Activated CD8-positive, alpha-beta memory T cell treated with anti-CD3 and anti-CD28 coated beads, Interleukin-2, amount 10 ng/mL, durations not matched to agents 7 days and 5 days (primary cell): ENCODE measurements at regions not wholly inside any gene's neighbourhood (a gene's known extent, or its start where the extent isn't known, plus 50 kb on each side); places are given as distances from the start of the nearest gene placed in this dataset.
"Not testable (repeated sequence)": the region's sequence is repeated elsewhere in the genome, so short reads cannot be mapped to it uniquely, and the experiment has no call there.

Experiments used
- ATAC-seq: fragments of 150-1000 bp; cut with Tn5 transposase; one replicate; pipeline ENCODE4 v1.10.0; 2021; ENCODE audit warnings: moderate library complexity
- CTCF ChIA-PET: fragments of 350-600 bp; sonication (Branson Sonifier 250); formaldehyde crosslinking; loops from one replicate; lab custom pipeline; 2021; ENCODE audit warnings: antibody characterized with exemption; lab: Charles Lee
- DNase-seq: peaks from one replicate; pipeline ENCODE4 v3.0.0-alpha.2; 2020
- H3K27ac Mint-ChIP-seq: one replicate; pipeline ENCODE4 v1.8.0; 2021; ENCODE audit warnings: mild to moderate bottlenecking, mixed read lengths
- H3K27me3 Mint-ChIP-seq: one replicate; pipeline ENCODE4 v1.8.0; 2021; ENCODE audit warnings: mixed read lengths
- H3K36me3 Mint-ChIP-seq: one replicate; pipeline ENCODE4 v1.8.0; 2021; ENCODE audit warnings: mild to moderate bottlenecking, mixed read lengths
- H3K4me1 Mint-ChIP-seq: one replicate; pipeline ENCODE4 v1.8.0; 2021; ENCODE audit warnings: mixed read lengths
- H3K4me3 Mint-ChIP-seq: one replicate; pipeline ENCODE4 v1.8.0; 2021; ENCODE audit warnings: mild to moderate bottlenecking, moderate library complexity, mixed read lengths
- H3K9me3 Mint-ChIP-seq: one replicate; pipeline ENCODE4 v1.8.0; 2022; ENCODE audit warnings: low read depth, mixed read lengths

- H3K27ac Mint-ChIP-seq, H3K27me3 Mint-ChIP-seq, ATAC-seq, H3K36me3 Mint-ChIP-seq, H3K4me1 Mint-ChIP-seq, DNase-seq, H3K4me3 Mint-ChIP-seq, CTCF ChIA-PET, H3K9me3 Mint-ChIP-seq: not testable (repeated sequence)
These were observed 73.3 kb upstream of the CRYM start for GRCh38 chr16:21351433-21351832.

GRCh38 chr16:21350851-21351250 lies 72.8 kb upstream of the CRYM start:
- H3K36me3 Mint-ChIP-seq, H3K4me1 Mint-ChIP-seq, ATAC-seq, H3K27me3 Mint-ChIP-seq, H3K4me3 Mint-ChIP-seq, CTCF ChIA-PET, H3K27ac Mint-ChIP-seq, H3K9me3 Mint-ChIP-seq, DNase-seq: not testable (repeated sequence)

GRCh38 chr16:21349336-21349735 lies 71.2 kb upstream of the CRYM start:
- H3K9me3 Mint-ChIP-seq, H3K4me3 Mint-ChIP-seq, DNase-seq, H3K27ac Mint-ChIP-seq, CTCF ChIA-PET, H3K27me3 Mint-ChIP-seq, H3K4me1 Mint-ChIP-seq, H3K36me3 Mint-ChIP-seq, ATAC-seq: not testable (repeated sequence)

GRCh38 chr16:21348815-21349214 lies 70.7 kb upstream of the CRYM start:
- H3K4me3 Mint-ChIP-seq, H3K36me3 Mint-ChIP-seq, H3K27ac Mint-ChIP-seq, CTCF ChIA-PET, H3K9me3 Mint-ChIP-seq, ATAC-seq, H3K27me3 Mint-ChIP-seq, DNase-seq, H3K4me1 Mint-ChIP-seq: not testable (repeated sequence)

- H3K27me3 Mint-ChIP-seq, H3K27ac Mint-ChIP-seq, H3K4me1 Mint-ChIP-seq, H3K9me3 Mint-ChIP-seq, H3K36me3 Mint-ChIP-seq, ATAC-seq, CTCF ChIA-PET, DNase-seq, H3K4me3 Mint-ChIP-seq: not testable (repeated sequence)
These were observed 69.4 kb upstream of the CRYM start for GRCh38 chr16:21347538-21347937.

DNA sequence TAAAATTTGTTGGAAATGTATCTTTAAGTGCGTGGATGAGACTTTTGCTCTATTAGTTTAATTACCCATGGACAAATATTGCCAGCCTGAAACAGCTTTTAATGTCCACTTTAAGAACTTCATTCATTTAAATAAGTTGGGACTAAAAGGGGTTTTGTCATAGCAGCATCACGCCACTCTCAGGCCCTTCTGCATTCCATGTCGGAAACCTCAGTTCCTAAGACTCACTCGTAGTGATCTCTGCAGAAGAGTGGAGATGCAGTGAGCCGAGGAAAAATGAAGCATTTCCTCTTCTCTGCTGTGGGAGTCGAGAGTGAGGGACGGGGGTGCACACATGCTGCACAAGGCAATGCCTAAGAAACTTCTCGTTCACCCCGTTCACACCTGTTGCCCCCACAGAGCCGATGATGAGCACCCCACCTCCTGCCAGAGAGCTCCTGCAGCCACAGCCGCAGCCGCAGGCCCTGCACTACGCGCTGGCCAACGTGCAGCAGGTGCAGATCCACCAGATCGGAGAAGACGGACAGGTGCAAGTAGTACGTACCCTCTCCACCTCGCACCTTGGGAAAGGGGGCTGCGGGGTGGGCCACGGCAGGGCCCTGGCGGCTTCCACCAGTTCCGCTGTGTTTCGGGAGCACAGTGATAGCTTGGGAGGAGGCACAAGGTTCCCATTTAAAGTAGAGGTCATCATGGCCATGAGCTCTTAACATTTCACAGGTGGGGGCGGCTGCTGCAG lies 68.8 kb upstream of the CRYM start:
- CTCF ChIA-PET, H3K4me1 Mint-ChIP-seq, DNase-seq, H3K27me3 Mint-ChIP-seq, H3K27ac Mint-ChIP-seq, H3K4me3 Mint-ChIP-seq, H3K9me3 Mint-ChIP-seq, H3K36me3 Mint-ChIP-seq, ATAC-seq: not testable (repeated sequence)

GRCh38 chr16:21344361-21344912 lies 66.3 kb upstream of the CRYM start:
- H3K36me3 Mint-ChIP-seq, H3K27me3 Mint-ChIP-seq, H3K4me3 Mint-ChIP-seq, DNase-seq, H3K9me3 Mint-ChIP-seq, ATAC-seq, CTCF ChIA-PET, H3K4me1 Mint-ChIP-seq, H3K27ac Mint-ChIP-seq: not testable (repeated sequence)

DNA sequence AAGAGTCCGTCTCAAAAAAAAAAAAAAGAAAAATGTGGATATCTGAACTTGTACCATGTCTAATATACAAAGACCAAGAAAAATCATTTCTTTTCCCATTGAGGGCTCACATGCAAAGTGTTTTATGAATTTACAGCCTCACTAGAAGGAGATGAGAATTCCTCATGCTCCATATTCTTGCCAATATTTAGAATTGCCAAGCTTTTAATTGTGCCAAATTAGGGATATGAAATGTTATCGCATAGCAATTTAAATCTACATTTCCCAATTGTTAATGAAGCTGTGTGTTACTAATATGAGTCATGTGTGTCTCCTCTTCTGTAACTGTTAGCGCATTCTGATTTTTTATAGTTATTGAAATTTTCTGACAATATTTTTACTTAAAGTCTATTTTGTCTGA lies 63.0 kb upstream of the CRYM start:
- H3K27ac Mint-ChIP-seq, result no peak overlapping the region

GRCh38 chr16:21339941-21340340 lies 61.9 kb upstream of the CRYM start:
- Mint-ChIP-seq H3K9me3 (no peaks in the 10 kb centered on the region), H3K27me3 (peaks cover 39% of the 10 kb centered on the region), H3K36me3 (no peaks in the 10 kb centered on the region), H3K4me1 (peaks cover 6% of the 10 kb centered on the region), H3K4me3 (no peak overlapping the region), H3K27ac (no peak overlapping the region)
- CTCF ChIA-PET, result no interaction called here
- ATAC-seq (no peak), DNase-seq (no peak)

More for the DNA sequence above, 63.0 kb upstream of the CRYM start:
- Mint-ChIP-seq H3K9me3 (no peaks in the 10 kb centered on the region), H3K36me3 (no peaks in the 10 kb centered on the region), H3K4me1 (peaks cover 6% of the 10 kb centered on the region), H3K27me3 (peaks cover 29% of the 10 kb centered on the region), H3K4me3 (no peak overlapping the region)
- DNase-seq (no peak), ATAC-seq (no peak)
- CTCF ChIA-PET, result no interaction called here

DNA sequence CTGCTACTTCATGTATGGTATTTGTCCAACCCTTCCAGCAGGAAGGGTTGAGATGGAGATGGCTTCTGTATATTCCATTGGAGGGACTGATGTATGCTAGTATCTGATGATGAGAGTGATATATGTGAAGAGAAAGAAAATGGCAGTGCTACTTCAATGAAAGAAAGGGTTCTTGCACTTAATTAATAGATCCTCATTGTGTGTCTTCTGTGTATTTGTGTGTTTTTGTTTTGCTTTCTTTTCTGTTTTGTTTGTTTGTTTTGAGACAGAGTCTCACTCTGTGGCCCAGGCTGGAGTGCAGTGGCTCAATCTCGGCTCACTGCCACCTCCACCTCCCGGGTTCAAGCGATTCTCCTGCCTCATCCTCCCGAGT lies 61.2 kb upstream of the CRYM start:
- H3K4me3 Mint-ChIP-seq, result no peak overlapping the region

DNA sequence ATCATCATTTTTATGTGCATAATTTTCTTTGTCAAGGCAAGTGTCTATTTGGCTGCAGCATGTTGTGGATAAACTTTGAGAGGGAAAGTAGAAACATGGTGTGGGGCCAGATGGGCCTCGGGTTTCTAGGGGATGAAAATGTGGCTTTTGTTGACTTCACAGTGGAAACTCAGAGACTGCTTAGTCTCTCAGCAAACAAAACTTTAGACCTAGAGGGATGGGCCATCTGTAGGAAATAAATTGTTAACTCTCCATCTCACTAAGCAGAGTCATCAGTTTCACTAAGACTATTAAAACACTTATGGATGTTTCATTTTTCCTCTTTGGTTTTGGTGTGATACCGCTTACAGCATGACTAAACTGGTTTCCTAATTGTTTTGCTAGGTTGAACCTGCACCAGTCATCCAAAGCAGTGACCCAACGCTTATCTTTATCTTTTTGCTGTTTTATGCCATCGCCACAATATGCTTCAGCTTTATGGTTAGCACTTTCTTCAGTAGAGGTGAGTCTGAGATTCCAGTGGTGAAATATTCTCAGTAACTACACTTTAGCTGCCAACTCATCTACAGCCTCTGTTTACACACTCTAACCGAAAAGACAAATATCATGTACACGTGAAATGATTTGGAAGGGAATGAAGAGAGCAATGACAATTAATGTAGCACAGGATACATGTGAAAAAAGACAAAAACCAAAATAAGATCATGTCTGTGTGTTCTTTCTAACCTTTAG lies 60.6 kb upstream of the CRYM start:
- DNase-seq, result no peak
- Mint-ChIP-seq H3K27me3 (peaks cover 47% of the 10 kb centered on the region), H3K27ac (no peak overlapping the region), H3K4me3 (no peak overlapping the region), H3K36me3 (no peaks in the 10 kb centered on the region), H3K4me1 (peaks cover 6% of the 10 kb centered on the region), H3K9me3 (no peaks in the 10 kb centered on the region)
- ATAC-seq, result peak; percentile 30
- CTCF ChIA-PET, result no interaction called here

More for the DNA sequence above, 61.2 kb upstream of the CRYM start:
- no peaks in the 10 kb centered on the region for H3K36me3 Mint-ChIP-seq
- H3K27me3 Mint-ChIP-seq, result peaks cover 42% of the 10 kb centered on the region
- H3K9me3 Mint-ChIP-seq, result no peaks in the 10 kb centered on the region
- CTCF ChIA-PET, result no interaction called here
- H3K27ac Mint-ChIP-seq, result no peak overlapping the region
- ATAC-seq (no peak), DNase-seq (no peak)
- H3K4me1 Mint-ChIP-seq, result peaks cover 6% of the 10 kb centered on the region

DNA sequence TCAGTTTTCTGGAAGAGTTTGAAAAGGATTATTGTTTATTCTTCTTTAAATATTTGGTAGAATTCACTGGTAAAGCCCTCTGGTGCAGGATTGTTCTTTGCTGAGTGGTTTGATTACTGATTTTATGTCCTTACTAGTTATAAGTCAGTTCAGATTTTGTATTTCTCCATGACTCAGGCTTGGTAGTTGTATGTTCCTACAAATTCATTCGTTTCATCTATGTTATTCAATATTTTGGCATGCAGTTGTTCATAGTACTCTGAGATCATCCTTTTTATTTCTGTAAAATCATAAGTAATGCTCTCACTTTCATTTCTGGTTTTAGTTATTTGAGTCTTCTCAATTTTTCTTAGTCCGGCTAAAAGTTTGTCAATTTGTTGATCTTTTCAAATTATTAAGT lies 58.1 kb upstream of the CRYM start:
- no peak for DNase-seq
- H3K9me3 Mint-ChIP-seq, result no peaks in the 10 kb centered on the region
- CTCF ChIA-PET, result no interaction called here
- H3K27ac Mint-ChIP-seq, result no peak overlapping the region
- H3K36me3 Mint-ChIP-seq, result no peaks in the 10 kb centered on the region
- no peak for ATAC-seq
- H3K4me1 Mint-ChIP-seq, result peaks cover 6% of the 10 kb centered on the region
- no peak overlapping the region for H3K4me3 Mint-ChIP-seq
- H3K27me3 Mint-ChIP-seq, result peaks cover 67% of the 10 kb centered on the region

DNA sequence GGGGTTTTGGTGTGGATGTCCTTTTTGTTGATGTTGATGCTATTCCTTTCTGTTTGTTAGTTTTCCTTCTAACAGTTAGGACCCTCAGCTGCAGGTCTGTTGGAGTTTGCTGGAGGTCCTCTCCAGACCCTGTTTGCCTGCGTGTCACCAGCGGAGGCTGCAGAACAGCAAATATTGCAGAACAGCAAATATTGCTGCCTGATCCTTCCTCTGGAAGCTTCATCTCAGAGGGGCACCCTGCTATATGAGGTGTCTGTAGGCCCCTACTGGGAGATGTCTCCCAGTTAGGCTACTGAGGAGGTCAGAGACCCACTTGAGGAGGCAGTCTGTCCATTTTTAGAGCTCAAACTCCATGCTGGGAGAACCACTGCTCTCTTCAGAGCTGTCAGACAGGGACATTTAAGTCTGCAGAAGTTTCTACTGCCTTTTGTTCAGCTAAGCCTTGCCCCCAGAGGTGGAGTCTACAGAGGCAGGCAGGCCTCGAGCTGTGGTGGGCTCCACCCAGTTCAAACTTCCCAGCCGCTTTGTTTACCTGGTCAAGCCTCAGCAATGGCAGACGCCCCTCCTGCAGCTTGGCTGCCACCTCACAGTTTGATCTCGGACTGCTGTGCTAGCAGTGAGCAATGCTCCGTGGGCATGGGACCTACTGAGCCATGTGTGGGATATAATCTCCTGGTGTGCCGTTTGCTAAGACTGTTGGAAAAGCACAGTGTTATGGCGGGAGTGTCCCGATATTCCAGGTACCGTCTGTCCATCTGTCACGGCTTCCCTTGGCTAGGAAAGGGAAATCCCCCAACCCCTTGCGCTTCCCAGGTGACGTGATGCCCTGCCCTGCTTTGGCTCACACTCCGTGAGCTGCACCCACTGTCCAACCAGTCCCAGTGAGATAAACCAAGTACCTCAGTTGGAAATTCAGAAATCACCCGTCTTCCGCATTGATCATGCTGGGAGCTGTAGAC lies 56.4 kb upstream of the CRYM start:
- H3K36me3 Mint-ChIP-seq, H3K9me3 Mint-ChIP-seq, H3K27ac Mint-ChIP-seq, H3K4me3 Mint-ChIP-seq, DNase-seq, ATAC-seq, H3K4me1 Mint-ChIP-seq, CTCF ChIA-PET: not testable (repeated sequence)
- H3K27me3 Mint-ChIP-seq, result peaks cover 70% of the 10 kb centered on the region
